ENCODE measurements at regions not wholly inside any gene's neighbourhood (a gene's known extent, or its start where the extent isn't known, plus 50 kb on each side); places are given as distances from the start of the nearest gene placed in this dataset.

DNA sequence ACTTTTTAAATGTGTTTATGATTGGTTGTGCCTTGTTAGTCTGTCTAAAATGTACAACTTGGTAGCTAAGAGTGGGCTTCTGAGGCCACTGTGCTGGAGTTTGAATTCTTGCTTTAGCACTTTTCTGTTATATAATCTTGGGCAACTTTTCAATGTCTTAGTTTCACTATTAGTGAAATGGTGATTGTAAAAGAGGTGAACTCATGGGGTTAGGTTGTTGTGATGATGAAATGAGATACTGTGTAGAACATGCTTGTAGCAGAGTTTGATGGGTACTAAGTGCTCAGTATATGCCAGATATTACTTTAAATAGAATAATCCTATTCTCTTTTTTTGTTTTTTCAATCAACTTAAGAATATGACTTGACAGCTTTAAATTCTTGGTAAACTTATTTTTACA, 624.7 kb downstream of the CD109 start:
- Histone ChIP-seq H3K27ac (ENCODE audit: low read depth in 1 of 2, low read length in 1 of 2) (no peak overlapping the region), H3K4me3 (ENCODE audit: low read length in 2 of 2) (no peak overlapping the region), H3K9me3 (ENCODE audit: control insufficient read depth in 2 of 2, insufficient read depth in 1 of 2, low read length in 1 of 2) (no peaks in the 10 kb centered on the region), H3K27me3 (ENCODE audit: control insufficient read depth in 2 of 2, insufficient read depth in 1 of 2, low read length in 1 of 2) (no peaks in the 10 kb centered on the region), H3K36me3 (ENCODE audit: control insufficient read depth in 2 of 2, insufficient read depth in 2 of 2, low read length in 1 of 2) (no peaks in the 10 kb centered on the region), H3K4me1 (ENCODE audit: control insufficient read depth in 2 of 2, insufficient read depth in 2 of 2, low read length in 2 of 2) (no peaks in the 10 kb centered on the region)
- DNase-seq (ENCODE audit: low read depth in 6 of 9, low spot score in 9 of 9) = no peak

DNA sequence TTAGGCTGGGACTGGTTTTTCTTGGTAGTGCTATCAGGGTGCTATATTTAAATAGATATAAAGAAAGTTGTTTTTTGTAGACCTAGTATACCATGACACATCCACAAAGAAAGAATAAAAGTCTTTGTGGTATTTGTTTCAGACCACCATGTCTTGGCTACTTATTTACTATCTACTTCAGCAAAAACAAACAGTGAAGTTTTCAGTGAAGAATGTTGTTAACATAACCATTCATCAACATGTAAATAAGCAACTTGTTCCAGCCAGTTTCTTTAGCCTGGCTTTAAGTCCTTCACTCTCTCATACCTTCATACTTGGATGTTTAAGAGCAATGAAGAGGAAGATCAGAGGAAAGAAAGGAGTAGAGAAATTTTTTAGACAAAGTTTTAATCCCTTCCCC, 624.1 kb downstream of the CD109 start:
- Histone ChIP-seq H3K9me3 (ENCODE audit: control insufficient read depth in 2 of 2, insufficient read depth in 1 of 2, low read length in 1 of 2) (no peaks in the 10 kb centered on the region), H3K27me3 (ENCODE audit: control insufficient read depth in 2 of 2, insufficient read depth in 1 of 2, low read length in 1 of 2) (no peaks in the 10 kb centered on the region), H3K27ac (ENCODE audit: low read depth in 1 of 2, low read length in 1 of 2) (no peak overlapping the region), H3K36me3 (ENCODE audit: control insufficient read depth in 2 of 2, insufficient read depth in 2 of 2, low read length in 1 of 2) (no peaks in the 10 kb centered on the region), H3K4me1 (ENCODE audit: control insufficient read depth in 2 of 2, insufficient read depth in 2 of 2, low read length in 2 of 2) (no peaks in the 10 kb centered on the region), H3K4me3 (ENCODE audit: low read length in 2 of 2) (no peak overlapping the region)
- no peak for DNase-seq (ENCODE audit: low read depth in 6 of 9, low spot score in 9 of 9)

DNA sequence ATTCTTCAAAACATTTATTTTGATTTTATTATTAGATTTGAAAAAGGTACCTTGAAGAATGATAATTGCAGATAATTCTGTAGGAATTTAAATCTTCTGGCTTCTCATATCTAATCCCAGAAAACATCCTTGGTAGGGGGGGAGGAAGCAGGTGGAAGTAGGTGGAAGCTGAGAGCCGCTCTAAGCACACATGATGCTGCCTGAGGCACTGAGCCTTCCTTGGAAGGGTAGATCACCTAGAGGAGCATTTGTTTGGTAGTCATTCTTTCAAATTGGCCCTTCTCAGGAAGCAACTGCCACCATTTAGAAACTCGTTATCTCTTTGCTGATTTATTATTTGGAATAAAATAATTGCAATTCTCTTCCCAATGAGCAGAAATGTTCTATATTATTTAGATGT, 623.3 kb downstream of the CD109 start:
- Histone ChIP-seq H3K27ac (ENCODE audit: low read depth in 1 of 2, low read length in 1 of 2) (no peak overlapping the region), H3K4me1 (ENCODE audit: control insufficient read depth in 2 of 2, insufficient read depth in 2 of 2, low read length in 2 of 2) (no peaks in the 10 kb centered on the region), H3K4me3 (ENCODE audit: low read length in 2 of 2) (no peak overlapping the region), H3K27me3 (ENCODE audit: control insufficient read depth in 2 of 2, insufficient read depth in 1 of 2, low read length in 1 of 2) (no peaks in the 10 kb centered on the region), H3K9me3 (ENCODE audit: control insufficient read depth in 2 of 2, insufficient read depth in 1 of 2, low read length in 1 of 2) (no peaks in the 10 kb centered on the region), H3K36me3 (ENCODE audit: control insufficient read depth in 2 of 2, insufficient read depth in 2 of 2, low read length in 1 of 2) (no peaks in the 10 kb centered on the region)
- WGBS = 79% methylated on average over 2 of the region's 2 CpGs
- DNase-seq (ENCODE audit: low read depth in 6 of 9, low spot score in 9 of 9) = no peak

DNA sequence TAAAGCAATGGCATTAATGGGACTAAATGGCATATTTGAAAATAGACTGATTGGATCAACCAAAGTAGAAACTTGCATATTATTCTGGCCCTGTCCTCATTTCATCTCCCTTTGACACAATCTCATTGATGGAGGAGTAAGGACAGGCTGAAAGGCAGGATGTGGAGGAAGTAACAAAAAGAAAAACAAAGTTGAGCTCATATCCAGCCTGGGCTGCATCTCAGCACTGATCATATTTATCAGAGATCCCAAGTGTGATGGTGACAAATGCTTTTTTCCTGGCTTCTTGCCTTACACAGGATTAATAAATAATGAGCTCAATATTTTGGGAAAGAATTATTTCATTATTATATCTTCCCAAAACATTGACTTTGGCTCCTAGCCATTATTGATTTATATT, 622.7 kb downstream of the CD109 start:
- no peaks in the 10 kb centered on the region for H3K9me3 ChIP-seq (ENCODE audit: control insufficient read depth in 2 of 2, insufficient read depth in 1 of 2, low read length in 1 of 2)
- no peaks in the 10 kb centered on the region for H3K36me3 ChIP-seq (ENCODE audit: control insufficient read depth in 2 of 2, insufficient read depth in 2 of 2, low read length in 1 of 2)
- no peaks in the 10 kb centered on the region for H3K4me1 ChIP-seq (ENCODE audit: control insufficient read depth in 2 of 2, insufficient read depth in 2 of 2, low read length in 2 of 2)
- no peaks in the 10 kb centered on the region for H3K27me3 ChIP-seq (ENCODE audit: control insufficient read depth in 2 of 2, insufficient read depth in 1 of 2, low read length in 1 of 2)
- no peak overlapping the region for H3K4me3 ChIP-seq (ENCODE audit: low read length in 2 of 2)
- no peak overlapping the region for H3K27ac ChIP-seq (ENCODE audit: low read depth in 1 of 2, low read length in 1 of 2)
- no peak for DNase-seq (ENCODE audit: low read depth in 6 of 9, low spot score in 9 of 9)

DNA sequence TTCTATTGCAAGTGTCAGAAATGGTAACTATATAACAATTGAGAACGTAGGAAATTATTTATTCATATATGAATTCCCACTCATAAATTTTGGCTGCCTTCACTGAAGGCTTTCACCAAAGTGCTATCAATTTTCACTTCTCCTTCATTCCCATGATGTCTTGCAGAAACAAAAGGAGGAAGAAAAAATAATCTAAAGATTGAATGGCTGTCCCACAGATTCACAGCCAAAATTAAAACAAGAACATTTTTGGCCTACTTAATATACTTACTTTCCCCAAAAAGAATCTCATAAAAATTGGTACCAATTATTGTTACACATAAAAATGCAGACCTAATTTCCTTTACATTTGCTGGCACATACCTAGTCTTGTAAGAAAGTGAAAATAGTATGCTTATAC, 616.1 kb downstream of the CD109 start:
- H3K4me3 ChIP-seq (ENCODE audit: low read length in 2 of 2) = no peak overlapping the region
- no peaks in the 10 kb centered on the region for H3K4me1 ChIP-seq (ENCODE audit: control insufficient read depth in 2 of 2, insufficient read depth in 2 of 2, low read length in 2 of 2)
- H3K36me3 ChIP-seq (ENCODE audit: control insufficient read depth in 2 of 2, insufficient read depth in 2 of 2, low read length in 1 of 2) = no peaks in the 10 kb centered on the region
- 95% methylated on average over 1 of the region's 1 CpG for WGBS
- H3K27me3 ChIP-seq (ENCODE audit: control insufficient read depth in 2 of 2, insufficient read depth in 1 of 2, low read length in 1 of 2) = no peaks in the 10 kb centered on the region
- no peak for DNase-seq (ENCODE audit: low read depth in 6 of 9, low spot score in 9 of 9)
- H3K27ac ChIP-seq (ENCODE audit: low read depth in 1 of 2, low read length in 1 of 2) = no peak overlapping the region
- no peaks in the 10 kb centered on the region for H3K9me3 ChIP-seq (ENCODE audit: control insufficient read depth in 2 of 2, insufficient read depth in 1 of 2, low read length in 1 of 2)

DNA sequence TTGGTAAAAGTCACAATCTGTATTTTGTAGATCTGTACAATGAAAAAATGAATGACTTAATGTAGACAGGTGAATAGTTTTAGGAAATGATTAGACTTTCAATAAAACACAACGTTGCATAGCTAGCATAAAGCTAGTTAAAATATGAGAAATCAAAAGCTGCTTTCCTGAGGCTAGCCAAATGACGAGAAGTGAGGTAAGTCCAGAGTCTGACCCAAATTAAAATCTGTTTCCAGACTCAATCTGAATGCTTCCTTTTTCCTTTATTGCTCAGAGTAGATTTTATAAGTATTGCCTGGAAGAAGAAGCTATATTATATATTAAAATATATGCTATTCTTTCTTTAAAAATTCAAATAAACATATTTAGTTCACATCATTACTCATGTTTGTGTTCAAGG, 615.4 kb downstream of the CD109 start:
- DNase-seq (ENCODE audit: low read depth in 6 of 9, low spot score in 9 of 9) = no peak
- Histone ChIP-seq H3K4me3 (ENCODE audit: low read length in 2 of 2) (no peak overlapping the region), H3K9me3 (ENCODE audit: control insufficient read depth in 2 of 2, insufficient read depth in 1 of 2, low read length in 1 of 2) (no peaks in the 10 kb centered on the region), H3K27ac (ENCODE audit: low read depth in 1 of 2, low read length in 1 of 2) (no peak overlapping the region), H3K4me1 (ENCODE audit: control insufficient read depth in 2 of 2, insufficient read depth in 2 of 2, low read length in 2 of 2) (no peaks in the 10 kb centered on the region), H3K27me3 (ENCODE audit: control insufficient read depth in 2 of 2, insufficient read depth in 1 of 2, low read length in 1 of 2) (no peaks in the 10 kb centered on the region), H3K36me3 (ENCODE audit: control insufficient read depth in 2 of 2, insufficient read depth in 2 of 2, low read length in 1 of 2) (no peaks in the 10 kb centered on the region)
- WGBS = 80% methylated on average over 2 of the region's 2 CpGs

DNA sequence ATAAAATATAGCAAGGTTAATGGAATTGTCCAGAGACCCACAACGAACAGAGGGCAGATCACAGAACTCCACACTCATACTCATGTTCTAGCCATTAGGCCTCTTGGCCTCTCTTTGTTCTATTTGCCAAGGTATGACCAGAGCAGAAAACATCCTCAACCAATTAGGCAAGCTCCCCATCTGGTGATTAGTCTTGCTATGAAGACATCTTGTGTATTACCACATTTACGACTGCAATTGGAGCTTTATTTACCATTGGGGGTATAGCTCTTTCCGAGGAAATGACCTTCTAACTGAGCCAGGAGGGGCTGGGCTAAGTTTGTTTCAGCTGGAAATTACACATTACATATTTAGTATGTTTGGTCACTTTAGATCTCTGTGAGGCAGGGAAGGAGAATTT, 593.9 kb downstream of the CD109 start:
- no peaks in the 10 kb centered on the region for H3K4me1 ChIP-seq (ENCODE audit: control insufficient read depth in 2 of 2, insufficient read depth in 2 of 2, low read length in 2 of 2)
- H3K27ac ChIP-seq (ENCODE audit: low read depth in 1 of 2, low read length in 1 of 2) = no peak overlapping the region
- 84% methylated on average over 3 of the region's 3 CpGs for WGBS
- no peaks in the 10 kb centered on the region for H3K27me3 ChIP-seq (ENCODE audit: control insufficient read depth in 2 of 2, insufficient read depth in 1 of 2, low read length in 1 of 2)
- no peaks in the 10 kb centered on the region for H3K36me3 ChIP-seq (ENCODE audit: control insufficient read depth in 2 of 2, insufficient read depth in 2 of 2, low read length in 1 of 2)
- no peaks in the 10 kb centered on the region for H3K9me3 ChIP-seq (ENCODE audit: control insufficient read depth in 2 of 2, insufficient read depth in 1 of 2, low read length in 1 of 2)
- DNase-seq (ENCODE audit: low read depth in 6 of 9, low spot score in 9 of 9) = no peak
- no peak overlapping the region for H3K4me3 ChIP-seq (ENCODE audit: low read length in 2 of 2)

DNA sequence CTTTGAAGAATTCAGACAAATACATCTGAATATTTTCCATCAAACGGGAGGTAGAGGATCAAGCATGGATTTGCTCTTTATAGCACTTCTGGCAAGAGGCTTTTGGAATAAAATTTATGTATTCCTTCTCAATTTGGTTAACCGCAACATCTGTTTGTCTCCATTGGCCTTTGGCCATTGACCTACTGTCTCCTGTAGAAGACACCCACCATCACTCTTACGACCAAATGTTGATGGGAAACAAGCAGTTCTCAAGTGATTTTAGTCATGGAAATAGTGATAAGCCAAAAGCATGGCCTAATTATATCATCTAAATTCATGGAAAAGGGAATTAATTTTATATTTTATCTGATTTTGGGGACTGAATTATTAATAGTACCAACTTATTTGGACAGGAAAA, 591.9 kb downstream of the CD109 start:
- Histone ChIP-seq H3K27me3 (ENCODE audit: control insufficient read depth in 2 of 2, insufficient read depth in 1 of 2, low read length in 1 of 2) (no peaks in the 10 kb centered on the region), H3K36me3 (ENCODE audit: control insufficient read depth in 2 of 2, insufficient read depth in 2 of 2, low read length in 1 of 2) (no peaks in the 10 kb centered on the region), H3K27ac (ENCODE audit: low read depth in 1 of 2, low read length in 1 of 2) (no peak overlapping the region), H3K4me1 (ENCODE audit: control insufficient read depth in 2 of 2, insufficient read depth in 2 of 2, low read length in 2 of 2) (no peaks in the 10 kb centered on the region), H3K9me3 (ENCODE audit: control insufficient read depth in 2 of 2, insufficient read depth in 1 of 2, low read length in 1 of 2) (no peaks in the 10 kb centered on the region), H3K4me3 (ENCODE audit: low read length in 2 of 2) (no peak overlapping the region)
- WGBS = 79% methylated on average over 3 of the region's 3 CpGs
- no peak for DNase-seq (ENCODE audit: low read depth in 6 of 9, low spot score in 9 of 9)

DNA sequence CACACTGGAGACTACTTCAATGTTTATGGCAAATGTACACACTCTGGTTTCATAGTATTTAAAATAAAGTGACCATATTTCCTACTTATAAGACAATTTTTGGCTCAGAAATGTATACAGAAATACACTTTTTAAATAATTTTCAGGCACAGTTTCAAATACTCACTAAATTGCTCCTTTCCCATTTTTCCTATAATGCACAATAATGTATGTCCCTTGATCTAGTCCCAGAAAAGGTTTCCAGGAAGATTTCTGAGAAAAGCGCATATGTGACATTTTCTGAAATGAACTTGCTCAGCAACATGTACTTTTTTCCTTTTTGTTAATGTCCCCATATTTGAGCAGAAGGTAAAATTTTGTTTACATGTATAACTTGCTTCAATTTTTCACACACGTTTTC, 591.4 kb downstream of the CD109 start:
- Histone ChIP-seq H3K36me3 (ENCODE audit: control insufficient read depth in 2 of 2, insufficient read depth in 2 of 2, low read length in 1 of 2) (no peaks in the 10 kb centered on the region), H3K4me3 (ENCODE audit: low read length in 2 of 2) (no peak overlapping the region), H3K9me3 (ENCODE audit: control insufficient read depth in 2 of 2, insufficient read depth in 1 of 2, low read length in 1 of 2) (no peaks in the 10 kb centered on the region), H3K4me1 (ENCODE audit: control insufficient read depth in 2 of 2, insufficient read depth in 2 of 2, low read length in 2 of 2) (no peaks in the 10 kb centered on the region), H3K27me3 (ENCODE audit: control insufficient read depth in 2 of 2, insufficient read depth in 1 of 2, low read length in 1 of 2) (no peaks in the 10 kb centered on the region), H3K27ac (ENCODE audit: low read depth in 1 of 2, low read length in 1 of 2) (no peak overlapping the region)
- 85% methylated on average over 2 of the region's 2 CpGs for WGBS
- DNase-seq (ENCODE audit: low read depth in 6 of 9, low spot score in 9 of 9) = no peak

DNA sequence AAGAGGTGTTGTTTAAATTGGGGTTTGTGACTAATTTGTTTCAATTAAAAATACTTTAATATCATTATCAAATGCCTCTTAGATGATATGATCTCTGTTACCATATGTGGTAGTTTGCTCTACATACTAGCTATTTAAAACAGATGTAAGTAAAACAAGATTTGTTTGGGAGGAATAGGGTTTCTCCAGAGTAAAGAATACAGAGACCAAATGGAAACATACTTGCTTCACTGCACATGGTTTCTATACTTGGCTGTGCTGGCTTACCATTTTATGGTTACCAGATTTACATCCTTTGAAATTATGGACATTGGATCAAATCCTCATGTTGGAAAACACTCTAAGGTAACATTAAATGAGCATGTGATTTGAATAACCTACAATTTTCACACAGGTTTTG, 588.3 kb downstream of the CD109 start:
- Histone ChIP-seq H3K9me3 (ENCODE audit: control insufficient read depth in 2 of 2, insufficient read depth in 1 of 2, low read length in 1 of 2) (no peaks in the 10 kb centered on the region), H3K4me1 (ENCODE audit: control insufficient read depth in 2 of 2, insufficient read depth in 2 of 2, low read length in 2 of 2) (no peaks in the 10 kb centered on the region), H3K36me3 (ENCODE audit: control insufficient read depth in 2 of 2, insufficient read depth in 2 of 2, low read length in 1 of 2) (no peaks in the 10 kb centered on the region), H3K27me3 (ENCODE audit: control insufficient read depth in 2 of 2, insufficient read depth in 1 of 2, low read length in 1 of 2) (no peaks in the 10 kb centered on the region), H3K4me3 (ENCODE audit: low read length in 2 of 2) (no peak overlapping the region), H3K27ac (ENCODE audit: low read depth in 1 of 2, low read length in 1 of 2) (no peak overlapping the region)
- DNase-seq (ENCODE audit: low read depth in 6 of 9, low spot score in 9 of 9) = no peak

Measured in thymus (tissue), 11 donors.